HPDE6-E6E7 (cell line): ENCODE measurements at regions not wholly inside any gene's neighbourhood (a gene's known extent, or its start where the extent isn't known, plus 50 kb on each side); places are given as distances from the start of the nearest gene placed in this dataset.
"Not testable (repeated sequence)": the region's sequence is repeated elsewhere in the genome, so short reads cannot be mapped to it uniquely, and the experiment has no call there.

Source experiments
- DNase-seq: peaks from one replicate; pipeline ENCODE4 v3.0.0; 2011; ENCODE audit warnings: missing footprints; ENCODE audit errors: extremely low spot score

GRCh38 chr3:78079514-78079913 is 1039.6 kb downstream of the ROBO2 start:
- DNase-seq = no peak

- DNase-seq = no peak
These were observed 1046.3 kb downstream of the ROBO2 start for GRCh38 chr3:78086150-78086549.

- no peak for DNase-seq
These were observed 1047.2 kb downstream of the ROBO2 start for GRCh38 chr3:78087134-78087533.

DNA sequence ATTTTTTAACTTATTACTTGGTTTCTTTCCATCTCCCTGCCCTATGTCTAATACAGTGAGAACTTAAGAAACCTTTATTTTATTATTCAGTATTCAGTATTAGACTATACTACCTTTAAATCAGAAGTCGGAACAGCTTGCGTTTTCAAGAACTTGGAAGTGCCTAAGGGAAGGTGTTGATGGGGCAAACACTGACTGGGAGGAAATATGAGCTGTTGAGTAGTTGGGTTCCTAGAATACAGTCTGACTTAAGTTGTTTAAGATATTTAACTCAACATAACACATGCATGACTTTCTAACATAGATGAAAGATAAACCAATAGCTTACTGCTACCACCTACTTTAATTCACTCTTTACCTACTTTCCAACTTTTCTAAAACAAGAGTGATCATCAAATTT is 1048.1 kb downstream of the ROBO2 start:
- DNase-seq = no peak

DNA sequence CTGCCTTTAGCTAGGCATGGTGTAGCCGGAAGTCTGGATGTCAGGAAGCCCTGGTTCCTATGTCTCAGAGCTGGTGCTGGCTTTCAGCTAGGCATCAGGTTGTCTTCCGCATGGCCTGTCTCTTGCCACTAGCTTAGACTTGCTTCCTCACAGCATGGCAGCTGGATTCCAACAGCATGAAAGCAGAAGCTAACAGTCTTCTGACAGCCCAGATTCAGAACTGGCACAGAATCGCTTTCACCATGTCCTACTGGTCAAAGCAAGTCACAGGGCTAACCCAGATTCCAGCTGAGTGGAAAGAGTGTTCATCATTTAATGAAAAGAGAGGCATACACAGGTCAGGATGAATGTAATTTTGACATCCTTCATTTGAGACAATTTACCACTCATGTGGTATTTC is 1050.5 kb downstream of the ROBO2 start:
- no peak for DNase-seq

DNA sequence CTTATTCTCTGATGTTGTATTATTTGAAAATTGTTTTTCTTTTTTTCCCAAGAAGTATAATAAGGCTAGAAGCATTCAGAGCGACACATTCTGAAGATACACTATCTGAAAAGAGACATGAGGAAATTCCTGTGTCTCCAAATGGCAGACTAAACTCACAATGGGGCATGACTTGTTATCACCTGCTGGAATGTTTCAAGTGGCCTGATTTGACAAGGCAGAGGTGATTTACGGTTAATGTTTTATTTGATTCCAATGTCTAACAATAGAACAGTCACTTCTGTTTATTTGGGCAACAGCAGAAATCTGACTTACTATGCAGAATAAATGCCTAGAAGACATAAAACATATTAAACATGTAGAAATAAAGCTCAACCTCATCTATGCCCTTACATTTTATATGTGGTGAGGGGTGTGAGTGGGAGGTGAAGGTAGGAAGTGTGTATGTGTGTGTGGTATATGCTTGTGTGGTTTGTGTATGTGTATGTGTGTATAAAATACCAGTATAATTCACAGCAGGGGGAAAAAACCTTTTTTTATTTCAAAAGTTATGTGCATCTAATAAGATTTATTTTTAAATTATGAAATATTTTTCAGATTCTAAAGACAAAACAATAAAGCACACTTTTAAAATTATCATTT is 1051.7 kb downstream of the ROBO2 start:
- no peak for DNase-seq

GRCh38 chr3:78092574-78092973 is 1052.7 kb downstream of the ROBO2 start:
- not testable (repeated sequence) for DNase-seq

- DNase-seq = no peak
These were observed 1056.8 kb downstream of the ROBO2 start for GRCh38 chr3:78096488-78097255.

DNA sequence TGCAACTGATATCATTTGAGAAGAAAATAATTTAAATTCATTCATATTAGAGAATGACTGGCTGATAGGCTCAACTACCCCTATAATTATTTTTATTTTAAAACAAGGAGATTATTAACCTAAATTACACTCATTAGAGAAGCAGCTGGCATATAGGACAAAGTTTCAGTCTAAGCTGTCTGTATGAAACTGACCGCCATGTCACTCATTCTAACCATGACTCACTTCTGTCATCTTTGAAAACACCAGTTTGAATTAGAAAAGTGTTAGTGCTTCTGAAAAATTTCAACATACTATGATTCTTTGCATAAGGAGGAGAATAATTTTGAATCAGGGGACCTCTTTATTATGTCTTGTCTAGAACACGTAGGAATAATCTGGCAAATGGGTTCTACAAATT is 1058.5 kb downstream of the ROBO2 start:
- DNase-seq = no peak

DNA sequence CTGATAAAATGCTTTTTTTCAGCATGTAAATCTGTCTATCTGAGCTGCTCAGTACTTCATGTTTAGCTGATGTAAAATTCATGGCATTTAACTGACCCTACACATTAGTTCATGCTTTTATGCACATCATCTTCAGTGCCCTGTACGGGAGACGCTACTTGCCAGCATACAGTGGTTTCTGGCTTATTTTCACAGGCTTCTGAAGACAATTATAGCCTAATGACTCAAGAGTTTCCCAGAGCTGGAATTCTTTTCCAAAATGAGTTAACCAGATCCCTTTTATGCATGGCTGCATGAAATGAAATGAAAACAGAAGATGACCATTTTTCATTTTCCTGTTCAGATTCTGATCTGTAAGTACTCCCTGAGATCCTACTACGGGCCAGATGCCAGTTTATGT is 1061.5 kb downstream of the ROBO2 start:
- DNase-seq = no peak

- DNase-seq = not testable (repeated sequence)
These were observed 1068.5 kb downstream of the ROBO2 start for GRCh38 chr3:78108269-78108961.

- no peak for DNase-seq
These were observed 1072.6 kb downstream of the ROBO2 start for GRCh38 chr3:78112291-78113010.

DNA sequence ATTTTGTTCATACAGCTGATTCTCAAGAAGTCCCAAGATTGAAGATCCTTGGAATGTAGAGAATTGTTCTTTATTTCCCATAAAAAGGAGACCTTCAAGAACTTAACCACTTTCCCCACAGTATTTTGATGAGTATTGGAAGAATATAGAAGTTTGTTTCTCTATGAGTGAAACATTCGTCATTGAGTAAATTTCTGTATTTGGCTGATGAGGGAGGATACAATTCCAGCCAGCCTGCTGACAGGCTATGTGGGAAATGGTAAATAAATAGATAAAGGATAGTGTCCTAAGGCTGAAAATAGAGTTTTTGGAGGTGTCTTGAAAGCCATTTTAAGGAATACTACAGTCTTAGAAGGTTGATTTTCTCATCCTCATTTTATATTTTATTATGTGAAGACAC is 1076.1 kb downstream of the ROBO2 start:
- DNase-seq = no peak

DNA sequence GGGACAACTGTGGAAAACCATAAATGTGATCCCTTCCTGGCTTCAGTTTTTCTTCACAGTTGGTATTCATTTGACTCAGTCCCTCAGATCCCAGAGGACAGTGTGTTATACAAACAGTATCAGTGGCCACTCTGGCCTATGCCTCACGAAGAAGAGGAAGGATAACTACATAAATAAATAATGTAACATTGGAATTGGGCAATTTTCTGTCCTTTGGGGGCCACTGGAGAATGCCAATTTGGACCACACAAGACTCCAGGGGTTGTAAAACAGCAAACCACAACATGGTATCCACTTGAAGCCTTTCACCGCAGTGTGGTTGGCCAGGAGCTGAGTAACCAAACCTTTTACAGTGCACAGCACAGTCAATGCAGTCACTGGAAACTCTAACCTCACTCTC is 1077.0 kb downstream of the ROBO2 start:
- DNase-seq = no peak

DNA sequence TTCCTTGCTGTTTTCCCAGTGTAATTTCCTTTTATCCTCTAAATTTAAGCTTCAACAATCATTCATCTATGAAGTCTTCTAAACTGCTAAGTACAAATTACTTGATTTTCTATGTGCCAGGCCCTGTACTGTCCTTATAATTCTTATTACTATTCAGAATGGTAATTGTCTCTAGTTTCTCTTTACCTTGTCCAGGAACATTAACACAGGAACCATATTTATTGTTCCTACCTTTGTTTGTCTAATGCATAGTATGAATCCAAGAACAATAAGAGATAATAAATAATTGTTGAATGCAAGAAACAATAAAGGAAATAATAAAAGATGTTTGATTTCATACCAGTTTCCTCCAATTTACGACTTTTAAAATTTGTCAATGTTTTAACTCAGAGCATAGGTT is 1083.2 kb downstream of the ROBO2 start:
- no peak for DNase-seq

DNA sequence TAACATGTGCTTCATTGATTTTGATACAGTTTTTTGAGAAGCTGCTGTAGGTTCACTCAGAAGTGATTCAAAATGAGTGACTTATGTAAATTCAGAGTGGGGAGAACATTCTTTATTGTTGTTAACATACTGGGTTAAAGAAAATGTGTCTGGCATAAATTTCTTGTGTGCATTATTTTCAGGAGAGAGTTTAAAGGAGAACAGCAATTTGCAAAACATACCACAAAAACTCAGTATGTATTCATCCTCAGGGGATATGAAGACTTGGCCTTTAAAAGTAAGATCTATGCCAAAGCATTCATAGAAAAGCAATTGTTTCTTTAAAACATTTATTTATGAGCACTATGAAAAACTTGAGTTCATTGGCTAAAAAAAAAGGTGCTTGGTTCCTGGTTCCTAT is 1089.8 kb downstream of the ROBO2 start:
- no peak for DNase-seq

DNA sequence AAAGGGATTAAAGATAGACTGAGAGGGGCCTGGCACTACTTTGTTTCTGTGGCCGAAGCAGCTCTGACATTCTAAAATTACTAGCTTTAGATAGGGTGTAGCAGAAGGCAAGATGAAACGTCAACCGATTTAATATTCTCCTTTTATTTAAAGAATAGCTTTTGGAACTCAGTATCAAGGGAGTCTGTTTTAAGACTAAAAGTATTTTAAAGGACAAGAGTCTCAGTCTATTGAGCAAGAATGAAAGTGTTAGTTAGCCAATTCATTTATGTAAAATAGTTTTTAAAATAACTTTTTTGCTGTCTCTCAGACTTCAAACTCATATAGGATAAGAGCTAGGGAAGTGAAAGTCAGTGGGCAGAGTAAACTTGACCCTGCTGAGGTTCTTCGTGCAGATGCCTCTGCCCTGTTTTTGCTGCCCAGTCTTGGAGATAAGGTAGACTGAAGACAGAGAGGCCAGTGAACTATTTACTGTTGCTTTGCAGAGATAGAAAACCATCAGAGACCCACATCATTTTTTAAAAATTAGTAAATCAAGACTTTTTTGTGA is 1090.9 kb downstream of the ROBO2 start:
- DNase-seq = no peak

- DNase-seq = no peak
These were observed 1094.6 kb downstream of the ROBO2 start for GRCh38 chr3:78134496-78134895.

- no peak for DNase-seq
These were observed 1099.3 kb downstream of the ROBO2 start for GRCh38 chr3:78139166-78139565.

DNA sequence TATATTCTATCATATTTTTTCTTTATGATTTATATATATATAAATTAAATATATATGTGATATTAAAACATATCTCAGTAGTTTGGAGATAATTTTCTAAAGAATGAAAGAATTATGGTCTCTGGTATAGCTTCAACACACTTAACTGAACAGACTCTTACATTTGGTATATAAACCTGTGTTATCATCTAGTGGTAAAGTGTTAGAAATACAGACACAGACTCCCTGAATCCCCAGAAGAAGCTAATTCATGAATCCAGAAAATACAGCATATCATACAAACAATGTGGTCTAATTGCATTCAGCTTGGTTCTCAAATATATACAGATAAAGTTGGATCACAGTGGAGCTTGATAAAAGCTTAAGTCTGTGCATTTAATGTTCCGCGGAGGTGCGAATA is 1100.4 kb downstream of the ROBO2 start:
- no peak for DNase-seq

GRCh38 chr3:78140866-78141265 is 1101.0 kb downstream of the ROBO2 start:
- DNase-seq = no peak

DNA sequence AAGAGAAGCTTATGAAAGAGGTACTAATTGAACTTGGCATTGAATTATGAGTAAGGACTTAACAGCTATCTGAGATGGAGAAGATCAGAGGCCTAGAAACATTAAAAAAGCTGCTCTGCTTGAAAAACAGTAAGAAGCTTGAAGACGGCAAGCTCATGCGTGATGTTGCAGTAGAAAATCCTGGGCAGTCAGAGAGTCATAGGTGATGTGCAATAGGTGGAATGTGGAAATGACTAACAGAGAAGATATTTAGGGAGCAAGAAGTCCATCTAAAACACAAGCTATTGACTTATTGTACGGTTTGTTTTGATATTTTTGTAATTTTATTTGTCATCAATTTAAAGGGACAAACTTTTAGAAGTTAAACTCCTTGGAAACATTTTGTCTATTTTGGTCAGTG is 1101.4 kb downstream of the ROBO2 start:
- peak; percentile 4 for DNase-seq
